MM.1S (cell line): ENCODE measurements at regions not wholly inside any gene's neighbourhood (a gene's known extent, or its start where the extent isn't known, plus 50 kb on each side); places are given as distances from the start of the nearest gene placed in this dataset.

Experiments
- DNase-seq: peaks from one replicate; pipeline ENCODE4 v3.0.0-alpha.2; 2015
- H2AFZ ChIP-seq: fragments of 300-600 bp; sonication (generic); 2 replicates; pipeline ENCODE4 v1.6.0; 2016; ENCODE audit warnings: antibody characterized with exemption, low read length
- H3F3A ChIP-seq: fragments of 300-600 bp; sonication (generic); 2 replicates; pipeline ENCODE4 v1.6.1; 2016; ENCODE audit warnings: mild to moderate bottlenecking, antibody characterized with exemption, low read length, moderate library complexity, mixed read lengths; ENCODE audit not compliant: insufficient read depth
- H3K27ac ChIP-seq: fragments of 300-600 bp; sonication (generic); 2 replicates; pipeline ENCODE4 v1.5.1; 2016; ENCODE audit warnings: mild to moderate bottlenecking, low read length
- H3K27me3 ChIP-seq: fragments of 300-600 bp; sonication (generic); replicated peaks from 2 replicates; pipeline ENCODE4 v1.6.0; 2016; ENCODE audit warnings: low read length; ENCODE audit not compliant: insufficient read depth
- H3K36me3 ChIP-seq: fragments of 300-600 bp; sonication (generic); replicated peaks from 2 replicates; pipeline ENCODE4 v1.6.1; 2016; ENCODE audit warnings: mild to moderate bottlenecking, low read length, mixed read lengths; ENCODE audit not compliant: insufficient read depth
- H3K4me1 ChIP-seq: fragments of 300-600 bp; sonication (generic); 2 replicates; pipeline ENCODE4 v1.6.1; 2016; ENCODE audit warnings: low read length, mixed read lengths
- H3K4me2 ChIP-seq: fragments of 300-600 bp; sonication (generic); 2 replicates; pipeline ENCODE4 v1.6.0; 2016; ENCODE audit warnings: low read depth, low read length
- H3K4me3 ChIP-seq: fragments of 300-600 bp; sonication (generic); 2 replicates; pipeline ENCODE4 v1.5.1; 2016; ENCODE audit warnings: low read length, mixed read lengths
- H3K79me2 ChIP-seq: fragments of 300-600 bp; sonication (generic); 2 replicates; pipeline ENCODE4 v1.6.1; 2016; ENCODE audit warnings: mixed run types, low read length, mixed read lengths
- H3K9ac ChIP-seq: fragments of 300-600 bp; sonication (generic); 2 replicates; pipeline ENCODE4 v1.6.1; 2016; ENCODE audit warnings: low read length, mixed read lengths
- H3K9me2 ChIP-seq: fragments of 300-600 bp; sonication (generic); replicated peaks from 2 replicates; pipeline ENCODE4 v1.6.1; 2016; ENCODE audit warnings: mild to moderate bottlenecking, low read length, mixed read lengths; ENCODE audit not compliant: insufficient read depth
- H3K9me3 ChIP-seq: fragments of 300-600 bp; sonication (generic); replicated peaks from 2 replicates; pipeline ENCODE4 v1.6.1; 2016; ENCODE audit warnings: mild to moderate bottlenecking, low read length, mixed read lengths; ENCODE audit not compliant: insufficient read depth
- H4K20me1 ChIP-seq: fragments of 300-600 bp; sonication (generic); 2 replicates; pipeline ENCODE4 v1.6.1; 2016; ENCODE audit warnings: mild to moderate bottlenecking, low read length, moderate library complexity, mixed read lengths; ENCODE audit not compliant: insufficient read depth
- CTCF ChIP-seq: fragments of 300-600 bp; sonication (generic); IDR thresholded peaks from 2 replicates; pipeline ENCODE4 v1.5.1; 2016; ENCODE audit warnings: antibody characterized with exemption, low read length, mixed read lengths
- EZH2 ChIP-seq: fragments of 300-600 bp; sonication (generic); optimal IDR thresholded peaks from 2 replicates; pipeline ENCODE3; 2017; ENCODE audit warnings: low read depth, mild to moderate bottlenecking, antibody characterized with exemption, low read length, mixed read lengths
- EZH2phosphoT487 ChIP-seq: fragments of 300-600 bp; sonication (generic); IDR thresholded peaks from 2 replicates; pipeline ENCODE4 v1.6.1; 2018; ENCODE audit warnings: antibody characterized with exemption, low read length

- no peaks in the 10 kb centered on the region for H3K27me3 ChIP-seq
- H2AFZ ChIP-seq, result no peak overlapping the region
- H3K4me1 ChIP-seq, result peaks cover 26% of the 10 kb centered on the region
- TF ChIP-seq EZH2phosphoT487, result no peak
- no peaks in the 10 kb centered on the region for H3K79me2 ChIP-seq
- DNase-seq, result no peak
- no peaks in the 10 kb centered on the region for H3K36me3 ChIP-seq
- peaks cover 7% of the 10 kb centered on the region; the same call in 1 of the 2 replicates for H3F3A ChIP-seq
- H3K9me2 ChIP-seq, result no peaks in the 10 kb centered on the region
- no peaks in the 10 kb centered on the region for H3K9me3 ChIP-seq
- no peaks in the 10 kb centered on the region for H4K20me1 ChIP-seq
- H3K4me2 ChIP-seq, result no peak overlapping the region
- H3K9ac ChIP-seq, result no peak overlapping the region
- no peak overlapping the region for H3K27ac ChIP-seq
- no peak overlapping the region for H3K4me3 ChIP-seq
These were observed 127.6 kb downstream of the TMCO5A start for GRCh38 chr15:38061856-38062649.

DNA sequence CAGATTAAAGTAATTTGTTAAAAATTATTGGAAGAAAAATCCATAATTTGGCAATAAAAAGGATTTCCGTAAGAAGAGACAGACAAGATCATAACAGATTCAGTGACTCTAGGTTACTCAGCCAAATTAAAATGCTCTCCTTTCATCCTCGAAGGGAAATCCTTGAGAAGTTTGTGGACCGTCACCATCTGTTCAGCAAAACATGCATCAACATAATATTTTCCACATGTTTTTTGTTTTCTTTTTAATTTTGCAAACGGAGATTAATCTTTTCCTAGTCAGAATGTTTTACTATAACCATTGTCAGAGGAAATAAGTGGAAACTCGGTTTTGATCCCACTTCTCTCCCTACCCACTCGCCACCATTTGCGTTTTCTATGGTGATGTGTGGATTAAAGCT lies 128.3 kb downstream of the TMCO5A start:
- no peak overlapping the region for H3K4me3 ChIP-seq
- peaks cover 7% of the 10 kb centered on the region; the same call in 1 of the 2 replicates for H3F3A ChIP-seq
- H3K9me3 ChIP-seq, result no peaks in the 10 kb centered on the region
- H3K36me3 ChIP-seq, result no peaks in the 10 kb centered on the region
- no peaks in the 10 kb centered on the region for H4K20me1 ChIP-seq
- H3K9me2 ChIP-seq, result no peaks in the 10 kb centered on the region
- no peak overlapping the region for H3K4me2 ChIP-seq
- H2AFZ ChIP-seq, result no peak overlapping the region
- peaks cover 26% of the 10 kb centered on the region for H3K4me1 ChIP-seq
- DNase-seq, result no peak
- no peaks in the 10 kb centered on the region for H3K79me2 ChIP-seq
- no peak overlapping the region for H3K27ac ChIP-seq
- H3K9ac ChIP-seq, result no peak overlapping the region
- no peak for TF ChIP-seq EZH2
- TF ChIP-seq EZH2phosphoT487, result no peak
- TF ChIP-seq CTCF, result no peak
- H3K27me3 ChIP-seq, result no peaks in the 10 kb centered on the region

DNA sequence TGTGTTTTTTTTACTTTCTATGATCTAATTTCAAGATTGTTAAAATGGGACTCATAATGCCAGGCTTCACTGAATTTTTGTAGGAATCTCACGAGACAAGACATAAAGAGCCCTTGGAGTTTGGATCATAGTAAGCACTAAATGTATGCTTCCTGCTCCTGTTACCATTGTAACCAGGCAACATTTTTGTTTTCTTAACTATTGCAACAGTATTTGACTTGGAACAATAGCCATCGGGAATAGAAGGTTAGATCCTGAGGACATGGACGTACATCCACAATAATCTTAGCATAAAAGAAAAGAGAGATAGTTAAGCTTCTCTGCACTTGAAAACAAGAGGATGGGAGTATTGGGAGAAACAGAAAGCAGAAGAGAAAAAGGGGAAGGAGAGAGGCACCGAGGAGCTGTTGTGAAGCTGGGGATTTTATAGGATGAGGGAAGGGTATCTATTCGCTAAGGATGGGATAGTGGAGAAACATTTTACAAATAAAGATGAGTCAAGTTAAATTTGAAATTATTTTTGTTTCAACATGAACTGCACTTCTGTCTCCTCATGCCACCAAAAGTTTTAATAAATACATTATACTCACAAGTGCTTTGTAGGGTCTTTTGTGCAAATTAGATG lies 131.4 kb downstream of the TMCO5A start:
- no peaks in the 10 kb centered on the region for H3K36me3 ChIP-seq
- no peaks in the 10 kb centered on the region for H4K20me1 ChIP-seq
- no peak overlapping the region for H3K4me2 ChIP-seq
- H3K27me3 ChIP-seq, result no peaks in the 10 kb centered on the region
- H3K79me2 ChIP-seq, result no peaks in the 10 kb centered on the region
- H3K9me2 ChIP-seq, result no peaks in the 10 kb centered on the region
- peaks cover 33% of the 10 kb centered on the region for H3K4me1 ChIP-seq
- no peak overlapping the region for H3K9ac ChIP-seq
- H2AFZ ChIP-seq, result no peak overlapping the region
- no peak for DNase-seq
- H3K4me3 ChIP-seq, result no peak overlapping the region
- no peak for TF ChIP-seq EZH2phosphoT487
- H3F3A ChIP-seq, result peaks cover 5% of the 10 kb centered on the region; the same call in 1 of the 2 replicates
- H3K9me3 ChIP-seq, result no peaks in the 10 kb centered on the region
- H3K27ac ChIP-seq, result no peak overlapping the region

- H3K79me2 ChIP-seq, result no peaks in the 10 kb centered on the region
- H2AFZ ChIP-seq, result no peak overlapping the region
- no peaks in the 10 kb centered on the region for H3K9me3 ChIP-seq
- no peaks in the 10 kb centered on the region for H4K20me1 ChIP-seq
- H3K9ac ChIP-seq, result no peak overlapping the region
- H3K4me3 ChIP-seq, result no peak overlapping the region
- TF ChIP-seq EZH2phosphoT487 (no peak), CTCF (no peak), EZH2 (no peak)
- peaks cover 6% of the 10 kb centered on the region; the same call in 1 of the 2 replicates for H3F3A ChIP-seq
- no peak for DNase-seq
- H3K27ac ChIP-seq, result no peak overlapping the region
- no peaks in the 10 kb centered on the region for H3K9me2 ChIP-seq
- peaks cover 41% of the 10 kb centered on the region for H3K4me1 ChIP-seq
- H3K27me3 ChIP-seq, result no peaks in the 10 kb centered on the region
- no peak overlapping the region for H3K4me2 ChIP-seq
- H3K36me3 ChIP-seq, result no peaks in the 10 kb centered on the region
These were observed 132.2 kb downstream of the TMCO5A start for GRCh38 chr15:38066612-38067011.
